ENCODE measurements at regions not wholly inside any gene's neighbourhood (a gene's known extent, or its start where the extent isn't known, plus 50 kb on each side); places are given as distances from the start of the nearest gene placed in this dataset.
"Not testable (repeated sequence)": the region's sequence is repeated elsewhere in the genome, so short reads cannot be mapped to it uniquely, and the experiment has no call there.

GRCh38 chr10:46197050-46197449 is 89.7 kb upstream of the ANTXRL start:
- H3K36me3 ChIP-seq (ENCODE audit: control insufficient read depth in 2 of 2, insufficient read depth in 1 of 2, low read length in 2 of 2) = no peaks in the 10 kb centered on the region
- no peak overlapping the region for H3K27ac ChIP-seq (ENCODE audit: extremely low read depth, low read depth, low read length)
- no peak overlapping the region for H3K4me3 ChIP-seq (ENCODE audit: low read depth, low read length)
- no peaks in the 10 kb centered on the region for H3K9me3 ChIP-seq (ENCODE audit: control insufficient read depth, insufficient read depth, low read depth, low read length)
- TF ChIP-seq ZNF138 (tag by site-specific recombination; IDR thresholded peaks at IDR 0.05; ENCODE audit: borderline replicate concordance) (no peak), FEZF1 (tag by site-specific recombination; IDR thresholded peaks at IDR 0.05) (no peak), ZNF248 (tag by site-specific recombination; IDR thresholded peaks at IDR 0.05) (no peak), ZNF133 (tag by site-specific recombination; IDR thresholded peaks at IDR 0.05) (no peak), ZNF701 (tag by site-specific recombination; IDR thresholded peaks at IDR 0.05) (no peak), ZNF391 (tag by site-specific recombination; IDR thresholded peaks at IDR 0.05; ENCODE audit: borderline replicate concordance, low read depth) (no peak), ZNF660 (tag by site-specific recombination; IDR thresholded peaks at IDR 0.05) (no peak), GLIS1 (tag by site-specific recombination; IDR thresholded peaks at IDR 0.05) (no peak), ZNF394 (tag by site-specific recombination; IDR thresholded peaks at IDR 0.05; ENCODE audit: borderline replicate concordance) (no peak)
- CTCF ChIA-PET = no interaction called here
- POLR2A ChIA-PET = no interaction called here
- H3K4me1 ChIP-seq (ENCODE audit: control insufficient read depth, insufficient read depth, low read length) = no peaks in the 10 kb centered on the region

DNA sequence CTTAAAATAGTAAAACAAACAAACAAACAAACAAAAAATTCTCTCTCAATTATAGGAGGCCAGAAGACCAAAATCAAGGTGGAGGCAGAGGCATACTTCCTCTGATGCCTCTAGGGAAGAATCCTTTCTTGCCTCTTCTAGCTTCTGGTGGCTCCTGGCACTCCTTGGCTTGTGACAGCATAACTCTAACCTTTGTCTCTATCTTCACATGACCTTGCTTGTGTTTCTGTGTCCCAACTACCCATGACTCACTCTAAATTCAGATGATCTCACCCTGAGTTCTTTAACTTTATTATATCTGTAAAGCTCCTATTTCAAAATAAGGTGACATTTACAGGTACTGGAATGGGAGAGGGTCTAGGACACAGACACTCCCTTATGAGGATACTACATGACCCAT is 88.3 kb upstream of the ANTXRL start:
- Histone ChIP-seq H3K4me1 (ENCODE audit: control insufficient read depth, insufficient read depth, low read length) (no peaks in the 10 kb centered on the region), H3K27ac (ENCODE audit: extremely low read depth, low read depth, low read length) (no peak overlapping the region), H3K9me3 (ENCODE audit: control insufficient read depth, insufficient read depth, low read depth, low read length) (no peaks in the 10 kb centered on the region), H3K4me3 (ENCODE audit: low read depth, low read length) (no peak overlapping the region), H3K36me3 (ENCODE audit: control insufficient read depth in 2 of 2, insufficient read depth in 1 of 2, low read length in 2 of 2) (no peaks in the 10 kb centered on the region)
- TF ChIP-seq ZNF132 (tag by site-specific recombination; IDR thresholded peaks at IDR 0.05; ENCODE audit: borderline replicate concordance) (no peak), SETDB1 (IDR thresholded peaks at IDR 0.05; ENCODE audit: insufficient read length, low read length) (peak; percentile 77)
- ChIA-PET POLR2A (no interaction called here), CTCF (no interaction called here)

GRCh38 chr10:46202405-46202804 is 84.4 kb upstream of the ANTXRL start:
- H3K27ac ChIP-seq (ENCODE audit: extremely low read depth, low read depth, low read length); H3K4me1 ChIP-seq (ENCODE audit: control insufficient read depth, insufficient read depth, low read length); H3K36me3 ChIP-seq (ENCODE audit: control insufficient read depth in 2 of 2, insufficient read depth in 1 of 2, low read length in 2 of 2); POLR2A ChIA-PET; CTCF ChIA-PET; H3K4me3 ChIP-seq (ENCODE audit: low read depth, low read length); H3K9me3 ChIP-seq (ENCODE audit: control insufficient read depth, insufficient read depth, low read depth, low read length): not testable (repeated sequence)

- H3K36me3 ChIP-seq (ENCODE audit: control insufficient read depth in 2 of 2, insufficient read depth in 1 of 2, low read length in 2 of 2); POLR2A ChIA-PET; CTCF ChIA-PET: not testable (repeated sequence)
Observed at GRCh38 chr10:46204482-46205102, 82.2 kb upstream of the ANTXRL start.

GRCh38 chr10:46210427-46210826 is 76.4 kb upstream of the ANTXRL start:
- POLR2A ChIA-PET; H3K4me1 ChIP-seq (ENCODE audit: control insufficient read depth, insufficient read depth, low read length); H3K4me3 ChIP-seq (ENCODE audit: low read depth, low read length); H3K27ac ChIP-seq (ENCODE audit: extremely low read depth, low read depth, low read length); H3K9me3 ChIP-seq (ENCODE audit: control insufficient read depth, insufficient read depth, low read depth, low read length); H3K36me3 ChIP-seq (ENCODE audit: control insufficient read depth in 2 of 2, insufficient read depth in 1 of 2, low read length in 2 of 2); CTCF ChIA-PET: not testable (repeated sequence)

More at GRCh38 chr10:46204482-46205102, 82.2 kb upstream of the ANTXRL start:
- H3K4me1 ChIP-seq (ENCODE audit: control insufficient read depth, insufficient read depth, low read length); H3K4me3 ChIP-seq (ENCODE audit: low read depth, low read length); H3K9me3 ChIP-seq (ENCODE audit: control insufficient read depth, insufficient read depth, low read depth, low read length); H3K27ac ChIP-seq (ENCODE audit: extremely low read depth, low read depth, low read length): not testable (repeated sequence)

DNA sequence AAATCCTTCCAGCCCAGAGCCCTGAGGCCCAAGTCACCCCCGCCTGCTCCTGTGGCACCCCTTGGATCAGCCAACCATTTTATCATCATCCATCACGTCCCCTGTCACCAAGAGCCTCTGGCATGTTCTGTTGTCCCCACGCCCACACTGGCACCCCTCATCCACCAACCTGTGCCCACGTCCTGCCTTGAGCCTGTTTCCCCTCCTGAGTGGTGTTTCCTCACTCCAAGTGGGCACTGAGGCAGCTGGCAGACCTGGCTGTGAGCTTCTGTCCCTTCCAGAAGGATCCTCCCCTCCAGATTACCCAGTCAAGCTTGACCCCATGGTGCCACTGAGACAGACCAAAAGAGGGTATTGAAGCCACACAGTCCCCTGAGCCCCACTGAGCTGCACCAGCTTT is 71.4 kb upstream of the ANTXRL start:
- H3K36me3 ChIP-seq (ENCODE audit: control insufficient read depth in 2 of 2, insufficient read depth in 1 of 2, low read length in 2 of 2) = no peaks in the 10 kb centered on the region
- POLR2A ChIA-PET = no interaction called here
- no peak overlapping the region for H3K27ac ChIP-seq (ENCODE audit: extremely low read depth, low read depth, low read length)
- CTCF ChIA-PET = interaction anchor here (0.7 kb wide), 1 partner anchor 963 kb away, joined by 3 read pairs; no protein-coding TSS in a partner anchor
- H3K4me3 ChIP-seq (ENCODE audit: low read depth, low read length) = no peak overlapping the region
- no peaks in the 10 kb centered on the region for H3K4me1 ChIP-seq (ENCODE audit: control insufficient read depth, insufficient read depth, low read length)
- H3K9me3 ChIP-seq (ENCODE audit: control insufficient read depth, insufficient read depth, low read depth, low read length) = no peaks in the 10 kb centered on the region
- TF ChIP-seq ZNF223 (tag by site-specific recombination; IDR thresholded peaks at IDR 0.05) = no peak
- TF ChIP-seq SCRT1 (tag by site-specific recombination; IDR thresholded peaks at IDR 0.05; ENCODE audit: borderline replicate concordance) = no peak
- no peak for TF ChIP-seq ZNF311 (tag by site-specific recombination; IDR thresholded peaks at IDR 0.05; ENCODE audit: borderline replicate concordance)
- TF ChIP-seq, protein P1, sequence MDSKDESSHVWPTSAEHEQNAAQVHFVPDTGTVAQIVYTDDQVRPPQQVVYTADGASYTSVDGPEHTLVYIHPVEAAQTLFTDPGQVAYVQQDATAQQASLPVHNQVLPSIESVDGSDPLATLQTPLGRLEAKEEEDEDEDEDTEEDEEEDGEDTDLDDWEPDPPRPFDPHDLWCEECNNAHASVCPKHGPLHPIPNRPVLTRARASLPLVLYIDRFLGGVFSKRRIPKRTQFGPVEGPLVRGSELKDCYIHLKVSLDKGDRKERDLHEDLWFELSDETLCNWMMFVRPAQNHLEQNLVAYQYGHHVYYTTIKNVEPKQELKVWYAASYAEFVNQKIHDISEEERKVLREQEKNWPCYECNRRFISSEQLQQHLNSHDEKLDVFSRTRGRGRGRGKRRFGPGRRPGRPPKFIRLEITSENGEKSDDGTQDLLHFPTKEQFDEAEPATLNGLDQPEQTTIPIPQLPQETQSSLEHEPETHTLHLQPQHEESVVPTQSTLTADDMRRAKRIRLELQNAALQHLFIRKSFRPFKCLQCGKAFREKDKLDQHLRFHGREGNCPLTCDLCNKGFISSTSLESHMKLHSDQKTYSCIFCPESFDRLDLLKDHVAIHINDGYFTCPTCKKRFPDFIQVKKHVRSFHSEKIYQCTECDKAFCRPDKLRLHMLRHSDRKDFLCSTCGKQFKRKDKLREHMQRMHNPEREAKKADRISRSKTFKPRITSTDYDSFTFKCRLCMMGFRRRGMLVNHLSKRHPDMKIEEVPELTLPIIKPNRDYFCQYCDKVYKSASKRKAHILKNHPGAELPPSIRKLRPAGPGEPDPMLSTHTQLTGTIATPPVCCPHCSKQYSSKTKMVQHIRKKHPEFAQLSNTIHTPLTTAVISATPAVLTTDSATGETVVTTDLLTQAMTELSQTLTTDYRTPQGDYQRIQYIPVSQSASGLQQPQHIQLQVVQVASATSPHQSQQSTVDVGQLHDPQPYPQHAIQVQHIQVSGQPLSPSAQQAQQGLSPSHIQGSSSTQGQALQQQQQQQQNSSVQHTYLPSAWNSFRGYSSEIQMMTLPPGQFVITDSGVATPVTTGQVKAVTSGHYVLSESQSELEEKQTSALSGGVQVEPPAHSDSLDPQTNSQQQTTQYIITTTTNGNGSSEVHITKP (tag by site-specific recombination; IDR thresholded peaks at IDR 0.05) = no peak
- TF ChIP-seq ZNF701 (tag by site-specific recombination; IDR thresholded peaks at IDR 0.05) = no peak
- TF ChIP-seq KLF10 (tag by site-specific recombination; IDR thresholded peaks at IDR 0.05) = no peak
- no peak for TF ChIP-seq REPIN1 (tag by site-specific recombination; IDR thresholded peaks at IDR 0.05; ENCODE audit: low read depth)
- TF ChIP-seq KLF1 (tag by site-specific recombination; IDR thresholded peaks at IDR 0.05) = no peak

All from HEK293 (cell line).